Dermis blood vessel endothelial cell (primary cell): ENCODE measurements at regions not wholly inside any gene's neighbourhood (a gene's known extent, or its start where the extent isn't known, plus 50 kb on each side); places are given as distances from the start of the nearest gene placed in this dataset.

Experiments
- DNase-seq: peaks from one replicate; pipeline ENCODE4 v3.0.0; 2010

DNA sequence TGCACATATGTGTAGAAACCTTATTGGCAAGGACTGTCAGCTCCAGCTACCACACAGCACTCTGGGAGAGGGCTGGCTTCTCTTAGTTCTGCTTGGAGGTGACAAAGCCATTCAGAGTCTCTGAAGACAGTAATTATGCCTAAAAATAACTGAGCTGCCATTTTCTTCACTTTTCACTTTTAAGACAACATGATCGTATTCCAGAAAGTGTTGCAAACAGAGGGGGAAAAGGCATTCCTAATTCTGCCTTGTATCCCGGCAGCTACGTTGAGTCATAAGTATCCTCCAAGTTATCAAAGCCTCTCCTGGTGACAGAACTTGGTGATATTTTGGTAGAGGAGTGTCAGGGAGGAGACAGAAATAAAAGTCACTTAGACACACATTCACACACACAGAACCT is 327.7 kb downstream of the HAPSTR1 start:
- no peak for DNase-seq

DNA sequence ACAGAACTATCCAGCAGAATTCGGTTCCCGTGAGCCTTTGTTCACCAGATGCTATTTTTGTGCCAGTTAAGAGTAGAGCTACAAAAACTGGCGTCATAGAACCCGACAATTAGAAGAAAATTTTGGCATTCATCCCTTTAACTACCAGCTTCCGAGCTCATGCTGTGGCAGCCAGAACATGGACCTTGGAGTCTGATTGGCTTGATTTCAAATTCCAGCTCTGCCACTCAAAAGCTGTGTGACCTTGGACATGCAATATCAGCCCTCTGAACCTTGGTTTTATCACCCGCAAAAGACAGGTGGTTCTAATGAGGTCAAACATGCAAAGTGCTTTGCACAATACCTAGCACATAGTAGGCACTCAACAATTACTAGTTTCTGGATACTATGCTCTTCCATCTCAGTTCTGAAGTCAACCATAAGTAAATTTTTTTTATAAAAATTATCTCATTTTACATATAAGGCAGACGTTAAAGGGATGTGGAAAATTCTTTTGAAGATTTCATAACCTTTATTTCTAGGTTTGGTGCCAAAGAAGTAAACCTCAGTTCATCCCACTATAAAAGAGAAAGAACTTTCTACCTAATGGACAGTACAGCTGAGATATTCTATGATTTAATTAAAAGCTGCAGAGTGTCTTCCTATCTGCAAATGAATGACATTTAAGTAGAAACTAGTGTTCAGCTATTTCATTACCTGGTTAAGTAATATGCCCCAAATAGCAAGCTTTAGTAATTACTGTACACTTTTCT is 331.5 kb downstream of the HAPSTR1 start:
- no peak for DNase-seq

DNA sequence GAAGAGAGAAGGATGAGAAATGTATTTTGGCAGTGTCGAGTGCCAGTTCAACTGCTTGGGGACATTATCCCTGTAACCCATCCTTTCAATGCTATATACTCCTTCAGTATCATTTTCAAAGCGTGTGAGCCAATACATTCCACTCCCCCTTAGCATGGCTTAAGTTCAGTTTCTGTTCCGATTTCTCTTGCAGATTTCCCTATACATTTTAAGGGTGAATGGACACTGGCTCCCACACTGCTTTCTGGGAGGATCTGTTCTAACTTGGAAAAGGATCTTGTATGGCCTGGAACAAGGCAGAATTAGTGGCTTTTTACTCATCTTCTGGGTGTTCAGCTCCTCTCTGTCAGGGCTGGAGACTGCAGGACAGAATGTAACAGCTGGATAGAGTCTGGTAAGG is 333.8 kb downstream of the HAPSTR1 start:
- no peak for DNase-seq

DNA sequence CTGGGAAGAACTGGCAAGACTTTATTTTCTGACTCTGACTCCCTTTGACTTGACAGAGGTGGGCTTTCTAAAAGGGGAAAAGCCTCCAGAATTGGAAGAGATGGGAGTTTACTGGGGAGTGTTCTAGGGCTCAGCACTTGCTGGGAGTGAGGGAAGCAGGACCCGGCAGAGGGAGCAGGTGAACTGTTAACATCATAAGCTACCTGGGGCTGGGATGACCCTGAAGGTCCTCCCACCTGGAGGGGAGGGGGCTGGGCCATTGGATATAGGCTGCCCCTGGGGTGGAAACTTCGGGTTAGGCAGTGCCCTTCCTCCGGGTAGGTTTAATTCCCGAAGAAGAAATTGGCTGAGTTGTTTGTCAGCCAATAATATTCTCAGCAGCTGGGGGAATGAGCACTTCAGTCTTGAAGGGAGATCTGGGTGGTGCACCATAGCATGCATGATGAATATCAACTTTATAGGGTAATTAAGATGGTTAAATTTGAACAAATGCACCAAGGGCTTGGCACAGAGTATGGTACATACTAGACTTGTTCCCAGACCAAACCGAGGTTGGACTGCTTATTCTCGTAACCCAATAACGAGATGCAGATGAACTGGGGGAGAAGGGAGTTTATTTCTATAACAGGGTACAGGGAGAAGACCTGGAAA is 337.0 kb downstream of the HAPSTR1 start:
- DNase-seq, result no peak

DNA sequence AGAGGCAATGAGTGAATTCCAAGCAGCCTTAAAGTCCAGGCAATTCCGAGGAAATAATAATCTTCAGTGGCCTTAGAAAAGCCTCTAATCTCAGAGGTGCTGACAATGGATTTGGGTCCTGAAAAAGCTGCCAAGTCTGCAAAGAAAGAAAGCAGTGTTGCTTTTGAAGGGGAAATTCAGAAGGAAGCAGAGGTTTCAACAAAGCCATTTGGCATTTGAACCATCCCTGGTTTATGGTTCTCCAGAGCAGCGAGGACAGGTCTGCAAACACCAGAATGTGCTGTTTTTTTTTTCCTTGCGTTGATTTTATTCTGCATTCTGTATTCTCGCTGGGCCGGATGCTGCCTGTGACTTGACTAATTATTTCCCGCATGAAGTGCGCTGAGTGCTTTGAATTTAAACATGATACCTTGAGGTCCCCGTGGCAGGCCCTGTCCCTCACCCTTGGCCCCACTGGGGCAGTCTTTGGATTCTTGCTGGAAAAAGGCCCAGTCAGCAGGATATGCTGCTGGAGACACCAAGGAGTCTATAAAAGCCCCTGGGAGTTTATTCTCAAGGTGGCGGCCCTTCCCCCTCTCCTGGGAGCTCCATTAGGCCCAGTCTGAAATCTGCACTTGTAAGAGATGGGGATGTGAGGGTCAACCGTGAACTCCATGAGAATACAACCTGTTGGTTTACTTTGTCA is 338.3 kb downstream of the HAPSTR1 start:
- DNase-seq, result no peak

DNA sequence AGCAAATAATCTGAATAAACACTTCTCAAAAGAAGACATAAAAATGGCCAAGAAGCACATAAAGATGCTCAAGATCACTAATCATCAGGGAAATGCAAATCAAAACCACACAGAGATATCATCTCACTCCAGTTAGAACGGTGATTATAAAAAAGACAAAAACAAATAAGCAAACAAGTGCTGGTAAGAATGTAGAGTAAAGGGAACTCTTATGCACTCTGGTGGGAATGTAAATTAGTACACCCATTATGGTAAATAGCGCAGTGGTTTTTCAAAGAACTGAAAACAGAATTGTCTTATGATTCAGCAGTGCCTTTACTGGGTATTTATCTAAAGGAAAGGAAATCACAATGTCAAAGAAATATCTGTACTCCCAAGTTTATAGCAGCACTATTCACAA is 343.2 kb downstream of the HAPSTR1 start:
- DNase-seq, result no peak

DNA sequence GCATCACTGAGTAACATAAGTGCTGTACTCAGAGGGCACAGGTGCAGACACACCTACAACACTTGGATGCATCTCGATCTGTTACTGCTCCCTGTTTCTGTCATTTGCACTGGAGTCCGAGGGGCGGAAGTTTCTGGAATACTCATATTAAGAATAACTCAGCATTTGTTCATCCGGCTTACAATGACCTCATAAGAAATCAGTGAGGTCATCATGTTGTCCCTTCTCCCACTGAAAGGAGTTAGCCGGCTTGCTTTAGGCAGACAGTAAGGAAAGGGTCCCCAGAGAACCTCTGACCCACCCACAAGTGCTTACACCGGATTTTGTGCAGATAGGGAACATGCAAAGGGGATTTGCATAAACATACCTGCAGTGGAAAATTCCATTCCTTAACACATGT is 344.7 kb downstream of the HAPSTR1 start:
- DNase-seq, result no peak

DNA sequence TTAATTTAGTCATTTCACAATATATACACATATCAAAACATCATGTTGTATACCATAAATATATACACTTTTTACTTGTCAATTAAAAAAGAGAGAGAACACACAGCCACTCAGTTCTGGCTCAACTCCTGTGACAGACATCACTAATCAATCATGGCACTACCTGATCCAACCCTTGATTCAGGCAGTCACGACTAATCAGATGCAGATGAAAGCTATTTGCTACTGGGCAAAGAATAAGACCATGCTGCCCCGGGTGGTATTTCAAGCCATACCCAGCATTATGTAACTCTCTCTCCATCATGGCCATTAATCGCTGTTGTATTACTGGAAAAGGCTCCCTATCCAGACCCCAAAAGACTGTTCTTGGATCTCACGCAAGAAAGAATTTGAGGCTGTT is 345.7 kb downstream of the HAPSTR1 start:
- DNase-seq, result no peak

DNA sequence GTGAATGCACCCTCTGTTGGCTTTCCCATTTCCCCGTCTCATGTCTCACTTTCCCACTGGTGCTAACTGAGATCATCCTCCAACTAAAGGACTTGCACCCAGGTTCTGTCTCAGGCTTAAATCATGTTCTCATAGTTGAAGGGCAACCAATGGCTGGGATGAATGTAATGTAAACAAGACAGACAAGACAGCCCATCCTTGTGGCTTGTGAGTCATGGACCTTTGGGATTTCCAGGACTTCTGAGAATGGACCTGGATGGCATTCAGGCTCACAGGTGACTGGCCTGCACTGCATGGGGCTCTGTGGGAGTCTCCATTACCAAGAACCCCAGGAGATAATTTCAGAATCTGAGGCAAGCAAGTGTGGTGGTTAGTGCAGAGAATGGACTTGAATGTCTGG is 347.5 kb downstream of the HAPSTR1 start:
- no peak for DNase-seq

DNA sequence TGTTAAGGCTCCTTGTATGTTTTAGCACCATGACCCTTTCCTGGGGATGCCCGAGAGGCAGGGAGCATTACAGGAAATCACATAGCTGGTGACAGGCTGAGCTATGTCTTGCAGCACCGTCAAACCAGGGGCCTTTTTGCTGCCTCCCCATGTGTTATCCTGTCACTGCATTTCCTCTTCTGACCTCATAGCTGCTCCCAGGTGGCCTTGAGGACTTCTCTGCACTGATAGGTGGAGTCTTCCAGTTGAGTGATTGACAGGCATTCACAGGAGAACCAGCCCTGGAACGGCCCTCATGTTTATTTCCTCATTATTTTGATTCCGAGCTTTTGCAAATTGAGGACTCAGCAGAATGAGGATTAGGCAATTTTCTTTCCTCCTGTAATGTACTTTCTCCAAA is 349.6 kb downstream of the HAPSTR1 start:
- no peak for DNase-seq

DNA sequence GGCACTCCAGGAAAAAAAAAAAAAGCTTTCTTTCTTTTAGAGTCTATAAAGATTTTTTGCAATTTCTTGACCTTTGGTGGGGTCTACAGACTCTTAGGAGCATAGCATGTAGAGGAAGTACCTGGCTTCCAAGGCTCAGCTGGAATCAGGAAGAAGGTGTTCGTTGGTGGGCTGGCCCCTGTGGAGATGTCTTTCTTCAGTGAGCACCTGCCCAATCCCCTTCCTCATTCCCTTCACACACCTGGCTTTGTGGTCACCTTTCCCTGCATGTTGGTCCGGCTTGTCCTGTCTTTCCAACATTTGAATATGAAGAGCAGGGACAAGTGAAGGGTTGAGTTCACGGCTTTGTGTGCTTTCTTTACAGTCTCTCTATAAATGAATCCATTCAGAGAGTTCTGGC is 352.4 kb downstream of the HAPSTR1 start:
- no peak for DNase-seq

DNA sequence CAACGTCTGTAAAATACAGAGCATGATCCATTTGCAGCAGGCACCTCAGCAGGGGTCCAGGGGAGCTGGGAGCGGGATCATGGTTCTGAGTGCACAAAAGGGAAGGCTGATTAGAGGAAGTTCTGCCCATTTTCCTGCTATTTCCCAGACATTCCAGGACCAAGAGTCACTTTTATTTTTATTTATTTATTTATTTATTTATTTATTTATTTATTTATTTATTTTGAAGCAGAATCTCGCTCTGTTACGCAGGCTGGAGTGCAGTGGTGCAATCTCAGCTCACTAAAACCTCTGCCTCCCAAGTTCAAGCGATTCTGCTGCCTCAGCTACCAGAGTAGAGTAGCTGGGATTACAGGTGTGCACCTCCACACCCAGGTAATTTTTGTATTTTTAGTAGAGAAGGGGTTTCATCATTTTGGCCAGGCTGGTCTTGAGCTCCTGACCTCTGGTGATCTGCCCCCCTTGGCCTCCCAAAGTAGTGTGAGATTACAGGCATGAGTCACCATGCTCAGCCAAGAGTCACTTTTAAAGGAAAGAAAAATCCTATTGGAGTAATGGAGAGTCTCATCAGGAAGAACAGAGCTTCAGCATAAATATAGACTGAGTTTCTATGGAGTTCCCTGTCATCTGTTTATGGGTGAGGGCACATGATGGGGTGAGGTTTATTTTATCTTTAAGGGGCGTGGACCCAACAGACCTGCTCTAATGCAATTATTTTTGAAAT is 355.2 kb downstream of the HAPSTR1 start:
- DNase-seq, result no peak

DNA sequence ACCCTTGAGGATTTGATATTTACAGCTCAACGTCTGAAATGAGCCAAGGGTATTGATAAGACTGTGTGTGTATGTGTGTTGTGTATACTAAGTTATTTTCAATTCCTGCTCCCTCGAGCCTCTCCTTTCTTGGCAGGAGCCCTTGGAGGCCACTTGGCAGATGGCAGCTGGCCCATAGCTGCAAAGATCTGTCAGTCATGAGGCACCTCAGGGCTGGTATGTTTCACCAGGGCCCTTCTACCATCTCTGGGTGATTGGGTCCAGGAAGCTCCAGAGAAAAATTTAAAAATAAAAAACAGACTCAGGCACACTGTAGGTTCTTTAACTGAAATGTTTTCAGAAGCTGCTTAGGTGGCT is 355.7 kb downstream of the HAPSTR1 start:
- DNase-seq, result no peak

DNA sequence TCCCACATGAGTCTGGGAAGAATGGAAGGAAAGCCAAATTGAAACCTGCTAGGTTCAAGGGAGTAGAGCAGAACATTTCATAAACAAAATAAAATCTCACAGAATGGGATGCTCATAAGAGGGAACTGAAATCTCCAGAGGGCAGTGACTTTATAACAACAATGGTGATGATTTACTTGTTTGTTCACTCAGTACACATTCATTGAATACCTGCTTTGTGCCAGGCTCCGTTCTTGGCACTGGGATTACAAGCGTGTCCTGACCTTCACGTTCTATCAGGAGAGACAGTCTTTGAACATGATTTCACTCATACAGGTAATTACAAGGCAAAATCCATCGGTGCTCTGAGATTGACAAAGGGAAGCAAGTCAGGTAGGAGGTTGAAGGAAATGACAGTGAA is 356.3 kb downstream of the HAPSTR1 start:
- no peak for DNase-seq

DNA sequence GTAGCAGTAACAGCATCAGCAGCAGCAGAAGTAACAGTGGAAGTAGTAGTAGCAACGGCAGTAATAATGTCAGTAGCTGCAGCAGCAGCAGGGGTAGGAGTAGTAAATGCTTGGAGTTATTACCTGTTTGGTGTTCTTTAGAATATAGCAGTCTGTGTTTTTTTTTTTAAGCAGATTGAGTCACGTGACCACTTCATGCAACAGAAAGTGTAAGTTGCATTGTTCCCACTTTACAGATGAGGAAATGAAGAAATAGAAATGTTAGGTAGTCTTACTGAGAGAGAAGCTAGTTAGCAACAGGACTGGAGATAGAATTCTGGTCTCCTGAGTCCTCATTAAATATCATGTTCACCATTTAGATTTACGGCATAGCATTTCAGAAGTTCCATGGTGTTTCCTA is 358.2 kb downstream of the HAPSTR1 start:
- DNase-seq, result no peak

DNA sequence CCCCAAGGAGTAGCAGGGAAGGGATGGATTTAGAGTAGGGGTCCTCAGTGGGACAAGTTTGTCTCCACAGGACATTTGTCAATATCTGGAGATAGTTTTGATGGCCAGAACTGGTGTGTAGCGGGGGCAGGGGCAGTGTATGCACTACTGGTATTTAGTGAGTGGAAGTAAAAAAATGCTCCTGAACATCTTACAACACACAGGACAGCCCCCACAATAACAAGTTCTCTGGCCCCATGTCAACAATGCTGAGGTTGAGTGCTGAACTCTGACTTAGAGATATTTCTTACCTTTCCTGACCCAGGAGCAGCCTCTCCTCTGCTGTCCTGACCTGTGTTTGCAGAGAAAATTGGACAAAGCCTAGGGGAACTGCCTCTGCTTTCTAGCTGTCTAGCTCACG is 365.8 kb downstream of the HAPSTR1 start:
- no peak for DNase-seq

DNA sequence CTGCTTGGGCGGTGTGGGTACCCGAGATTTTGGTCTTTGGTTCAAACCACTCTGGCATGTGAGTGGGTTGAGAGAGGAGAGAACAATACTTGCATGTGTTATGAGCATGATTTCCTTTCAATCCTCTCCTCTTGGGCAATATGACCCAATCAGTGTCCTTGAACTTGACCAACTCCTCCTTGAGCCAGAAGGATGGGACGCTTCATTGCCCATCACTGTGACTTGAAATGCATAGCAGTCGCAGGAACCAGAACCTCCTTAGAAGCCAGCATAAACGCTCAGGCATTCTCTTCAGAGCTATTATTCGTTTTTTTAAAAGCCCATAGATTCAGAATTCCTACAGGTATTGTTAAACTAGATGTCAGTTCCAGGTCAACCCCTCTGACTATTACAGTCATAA is 367.4 kb downstream of the HAPSTR1 start:
- no peak for DNase-seq

DNA sequence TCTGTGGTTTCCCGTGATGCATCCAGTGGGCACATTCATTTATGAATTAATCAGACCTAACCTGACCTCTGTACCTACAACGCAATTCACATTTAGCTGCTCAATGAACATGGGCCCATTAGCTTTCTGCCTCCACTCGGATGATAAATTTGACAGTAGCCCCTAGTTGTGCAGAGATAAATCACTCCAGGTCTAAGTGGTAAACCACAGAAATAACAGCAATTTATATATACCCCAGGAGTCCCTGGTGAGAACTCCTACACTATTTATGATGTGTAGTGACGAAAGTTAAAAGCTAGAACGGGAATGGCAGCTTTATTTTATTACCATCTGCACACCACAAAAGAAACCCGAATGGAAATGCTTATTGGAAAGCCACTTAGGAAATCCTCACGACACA is 371.5 kb downstream of the HAPSTR1 start:
- no peak for DNase-seq

DNA sequence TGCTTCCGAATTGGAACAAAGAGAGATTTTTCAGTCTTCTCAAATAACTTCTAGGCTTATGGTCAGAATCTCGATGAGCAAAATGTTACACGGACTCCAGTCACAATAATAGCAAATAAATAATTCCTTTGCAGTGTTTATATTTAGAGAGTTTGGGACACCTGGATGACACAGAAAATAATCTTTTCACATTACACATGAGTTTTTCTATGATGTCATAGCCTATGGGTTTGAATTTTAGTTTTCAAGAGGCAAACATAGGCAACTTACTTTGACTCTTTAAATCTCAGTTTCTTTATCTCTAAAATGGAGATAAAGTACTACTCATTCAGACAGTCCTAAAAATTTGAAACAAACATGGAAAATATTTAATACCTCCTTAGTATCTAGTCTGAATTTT is 372.0 kb downstream of the HAPSTR1 start:
- no peak for DNase-seq

DNA sequence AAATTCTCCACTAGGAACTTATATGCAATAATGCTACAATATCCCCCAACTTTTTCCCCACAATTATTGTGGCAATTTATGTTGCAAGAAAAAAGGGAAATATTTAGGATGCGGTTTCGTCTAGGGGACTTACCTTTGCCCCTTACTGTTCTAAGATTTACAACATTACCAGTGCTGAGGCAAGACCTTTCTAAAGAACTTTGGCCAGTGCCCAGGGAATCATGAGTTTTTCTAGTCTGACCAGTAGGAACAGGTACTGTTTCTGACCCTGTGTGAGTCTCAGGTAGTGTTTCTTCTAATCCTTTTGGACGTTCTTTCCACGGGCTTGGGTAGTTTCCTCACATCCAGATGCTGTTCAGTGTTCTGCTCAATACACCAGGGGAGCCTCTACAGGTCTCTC is 373.7 kb downstream of the HAPSTR1 start:
- DNase-seq, result no peak

DNA sequence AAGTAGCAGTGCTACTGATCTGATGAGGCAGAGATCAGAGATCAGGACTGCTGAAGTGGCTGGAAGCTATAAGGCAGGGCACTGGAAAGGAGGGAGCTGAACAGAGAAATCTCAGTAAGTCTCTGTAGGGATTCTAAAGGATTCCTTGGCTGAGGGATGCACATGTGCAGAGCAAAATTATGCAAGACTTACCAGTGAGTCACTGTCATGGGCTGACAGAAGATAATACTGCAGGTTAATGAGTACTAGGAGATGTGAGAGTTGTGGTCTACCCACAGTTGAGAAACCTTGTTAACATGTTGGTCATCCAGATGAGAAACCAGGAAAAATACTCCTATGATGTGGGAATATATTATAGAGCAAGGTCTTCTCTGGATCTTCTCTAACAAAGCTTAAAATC is 378.1 kb downstream of the HAPSTR1 start:
- no peak for DNase-seq

DNA sequence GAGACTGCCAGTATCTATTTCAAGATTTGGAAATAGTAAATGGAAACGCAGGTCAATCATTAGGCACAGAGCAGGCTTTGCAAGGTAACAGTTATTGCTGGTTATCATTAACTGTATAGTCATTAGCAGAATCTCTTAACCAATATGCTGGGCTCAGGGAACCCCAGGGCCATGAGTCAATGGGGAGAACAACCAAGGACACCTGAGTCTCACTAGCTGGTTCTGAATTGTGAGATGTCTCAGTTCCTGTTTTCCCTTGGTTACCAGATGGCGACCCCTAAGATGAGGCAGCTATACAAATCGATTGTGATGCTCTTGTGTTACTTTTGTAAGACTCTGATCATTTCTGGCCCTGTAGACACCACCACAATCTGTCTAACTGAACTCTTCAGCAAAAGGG is 385.3 kb downstream of the HAPSTR1 start:
- DNase-seq, result no peak

DNA sequence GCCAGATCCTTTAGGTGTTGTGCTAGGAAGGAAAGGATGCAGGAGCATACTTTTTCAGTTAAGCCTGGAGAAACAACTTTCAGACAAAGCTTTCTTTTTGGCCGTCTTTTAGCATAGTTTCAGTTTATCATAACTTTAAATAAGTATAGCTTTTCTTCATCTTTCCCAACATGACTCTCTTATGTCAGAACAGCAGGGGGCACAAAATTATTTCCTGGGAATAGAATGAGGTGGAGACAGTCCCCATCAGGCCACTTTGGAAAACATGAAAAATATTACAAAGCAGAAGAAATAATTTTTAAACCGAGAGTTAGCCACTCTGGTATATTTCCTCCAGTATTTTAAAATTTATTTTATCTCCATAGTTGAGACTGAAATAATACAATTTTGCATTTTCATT is 387.6 kb downstream of the HAPSTR1 start:
- DNase-seq, result no peak

DNA sequence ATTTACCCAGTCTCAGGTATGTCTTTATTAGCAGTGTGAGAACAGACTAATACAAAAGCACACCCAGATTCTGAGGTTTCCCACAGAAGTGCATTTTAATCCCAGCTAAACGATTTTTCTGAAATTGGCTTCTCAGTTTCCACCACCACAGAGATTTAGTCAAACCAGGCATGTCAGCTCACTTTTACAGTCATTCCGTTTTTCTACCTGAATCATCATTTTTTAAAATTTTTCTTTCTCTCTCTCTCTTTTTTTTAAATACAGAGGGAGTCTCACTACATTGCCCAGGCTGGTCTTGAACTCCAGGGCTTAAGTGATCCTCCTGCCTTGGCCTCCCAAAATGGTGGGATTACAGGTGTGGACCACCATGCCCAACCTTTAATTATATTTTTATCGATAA is 389.1 kb downstream of the HAPSTR1 start:
- DNase-seq, result no peak
